ENCODE measurements at regions not wholly inside any gene's neighbourhood (a gene's known extent, or its start where the extent isn't known, plus 50 kb on each side); places are given as distances from the start of the nearest gene placed in this dataset.

GRCh38 chr13:21938636-21939035 lies 267.8 kb downstream of the FGF9 start:
- no peak overlapping the region for H2BK12ac ChIP-seq (ENCODE audit: low read depth, low read length)
- FAIRE-seq (no peak), DNase-seq (ENCODE audit: low read depth in 1 of 2, low spot score in 2 of 2) (no peak)
- peak overlapping the region; percentile 53; the same call in 1 of the 2 replicates for H2AFZ ChIP-seq (ENCODE audit: low read length)
- no peak overlapping the region for H3K4me3 ChIP-seq (ENCODE audit: extremely low read depth in 1 of 4, insufficient read depth in 2 of 4, low read depth in 3 of 4, low read length in 4 of 4)
- H3K27ac ChIP-seq (ENCODE audit: low read depth, low read length): no peak overlapping the region
- no peaks in the 10 kb centered on the region for H3K79me1 ChIP-seq (ENCODE audit: low read depth, low read length)
- no peak overlapping the region for H2BK120ac ChIP-seq (replicated peaks; ENCODE audit: low read depth, low read length)
- H2BK15ac ChIP-seq (ENCODE audit: low read length): no peak overlapping the region
- H2AK5ac ChIP-seq (ENCODE audit: low read depth, low read length): no peak overlapping the region
- POLR2A ChIA-PET (ENCODE audit: partially characterized antibody): interaction anchor here (0.7 to 1.7 kb wide), 3 partner anchors 13 to 185 kb away, joined by 3 read pairs; no protein-coding TSS in a partner anchor
- peaks cover 4 to 8% of the 10 kb centered on the region in 2 experiments; a peak in 3 of 4 replicates for H3K9me3 ChIP-seq (ENCODE audit: insufficient read depth in 2 of 2, low read depth in 1 of 2, low read length in 1 of 2)
- H3K14ac ChIP-seq (ENCODE audit: insufficient read length): no peak overlapping the region
- no peaks in the 10 kb centered on the region for H3K4me1 ChIP-seq (replicated peaks in 1 of 4; ENCODE audit: control insufficient read depth in 3 of 4, insufficient read depth in 4 of 4, low read length in 3 of 4)
- H4K91ac ChIP-seq (replicated peaks; ENCODE audit: insufficient read length, low read length): no peak overlapping the region
- H4K8ac ChIP-seq (ENCODE audit: extremely low read depth, insufficient read depth, low read length): no peak overlapping the region
- H3K56ac ChIP-seq (replicated peaks; ENCODE audit: insufficient read length, low read depth, low read length): no peak overlapping the region
- peaks cover 8% of the 10 kb centered on the region; the same call in 1 of the 2 replicates for H3K23me2 ChIP-seq (ENCODE audit: low read depth, low read length)
- H3K23ac ChIP-seq (ENCODE audit: insufficient read length): no peak overlapping the region
- H3K4ac ChIP-seq (replicated peaks; ENCODE audit: insufficient read length, low read depth, low read length): no peak overlapping the region
- H4K20me1 ChIP-seq (replicated peaks in 1 of 2; ENCODE audit: control insufficient read depth in 1 of 2, insufficient read depth in 2 of 2, low read length in 2 of 2): no peaks in the 10 kb centered on the region
- no peaks in the 10 kb centered on the region for H3K79me2 ChIP-seq (ENCODE audit: control insufficient read depth in 1 of 2, insufficient read depth in 2 of 2, low read length in 2 of 2)
- no peak overlapping the region for H3K4me2 ChIP-seq (ENCODE audit: insufficient read depth in 1 of 2, low read depth in 2 of 2, low read length in 2 of 2)
- no peak overlapping the region for H3K18ac ChIP-seq (ENCODE audit: extremely low read depth, low read length)
- no peak overlapping the region for H2BK5ac ChIP-seq (ENCODE audit: low read depth, low read length)
- no peak overlapping the region for H3K9ac ChIP-seq (replicated peaks in 1 of 4; ENCODE audit: extremely low read depth in 1 of 4, low read depth in 3 of 4, low read length in 3 of 4)
- H4K5ac ChIP-seq (ENCODE audit: insufficient read length, low read depth, low read length): no peak overlapping the region
- H2BK20ac ChIP-seq (ENCODE audit: low read length): no peak overlapping the region
- 96% methylated on average over 7 of the region's 7 CpGs; no CpG with 5 or more reads in 1 of the 2 experiments for WGBS, 2 experiments (ENCODE audit: extremely low coverage in 1 of 2, insufficient coverage in 1 of 2, insufficient read length in 1 of 2, insufficient replicate concordance in 2 of 2, low coverage in 1 of 2, low lambda C conversion rate in 2 of 2, missing lambda C conversion rate in 1 of 2)
- no peaks in the 10 kb centered on the region for H3K36me3 ChIP-seq (ENCODE audit: control insufficient read depth in 2 of 4, insufficient read depth in 4 of 4, low read length in 3 of 4)
- CTCF ChIA-PET (ENCODE audit: partially characterized antibody): no interaction called here
- H3K27me3 ChIP-seq (replicated peaks in 1 of 4; ENCODE audit: control insufficient read depth in 3 of 4, extremely low read depth in 1 of 4, insufficient read depth in 3 of 4, low read length in 3 of 4): no peaks in the 10 kb centered on the region
- TF ChIP-seq POU5F1 (IDR thresholded peaks at IDR 0.05; ENCODE audit: low read depth, low read length) (no peak), JUND (IDR thresholded peaks at IDR 0.05; ENCODE audit: low read length) (no peak), EZH2 (IDR thresholded peaks at IDR 0.05; ENCODE audit: low read depth, low read length, severe bottlenecking) (no peak), GTF2F1 (IDR thresholded peaks at IDR 0.05; ENCODE audit: borderline replicate concordance, low read depth, low read length) (no peak), SIN3A (conservative IDR thresholded peaks at IDR 0.05 in 1 of 2, IDR thresholded peaks at IDR 0.05 in 1 of 2; ENCODE audit: low read depth in 1 of 2, low read length in 2 of 2) (no peak), SIX5 (IDR thresholded peaks at IDR 0.05; ENCODE audit: low read depth, low read length) (no peak), BCL11A (IDR thresholded peaks at IDR 0.05; ENCODE audit: low read depth in 2 of 2, low read length in 2 of 2) (no peak), CTBP2 (IDR thresholded peaks at IDR 0.05; ENCODE audit: borderline replicate concordance, insufficient read depth, insufficient read length, low read length) (no peak), BACH1 (IDR thresholded peaks at IDR 0.05; ENCODE audit: low read length) (no peak), NANOG (IDR thresholded peaks at IDR 0.05; ENCODE audit: insufficient read depth, low read depth, low read length, poor library complexity, severe bottlenecking) (no peak), JUN (IDR thresholded peaks at IDR 0.05; ENCODE audit: low read depth, low read length) (no peak), TCF12 (IDR thresholded peaks at IDR 0.05; ENCODE audit: low read depth, low read length) (no peak), CBX5 (IDR thresholded peaks at IDR 0.05; ENCODE audit: low read depth, low read length) (no peak), MAX (IDR thresholded peaks at IDR 0.05) (no peak), SRF (IDR thresholded peaks at IDR 0.05; ENCODE audit: low read depth, low read length) (no peak)
